Caco-2 (cell line): ENCODE measurements at regions not wholly inside any gene's neighbourhood (a gene's known extent, or its start where the extent isn't known, plus 50 kb on each side); places are given as distances from the start of the nearest gene placed in this dataset.

ENCODE experiments used
- BruUV-seq: library from RNA; stranded (reverse); fragments of 400-500 nt; replicated peaks from 2 replicates; lab custom pipeline; 2021; lab: Mats Ljungman, UMichigan
- CTCF ChIA-PET: fragments of 300-600 bp; sonication (Branson Sonifier 250); formaldehyde crosslinking; loops from one replicate; lab custom pipeline; 2022; ENCODE audit warnings: antibody characterized with exemption; lab: Charles Lee
- POLR2A ChIA-PET: fragments of 300-600 bp; sonication (Branson Sonifier 250); formaldehyde crosslinking; loops from one replicate; lab custom pipeline; 2022; ENCODE audit warnings: antibody characterized with exemption; lab: Charles Lee
- DNase-seq, 2 experiments: peaks; one replicate each; pipeline versions ENCODE4 v3.0.0 to v3.0.0-alpha.2; 2020 to 2022
- H3K27me3 ChIP-seq: replicated peaks from 2 replicates; pipeline ENCODE4 v1.6.0; 2011; ENCODE audit warnings: low read length; ENCODE audit not compliant: control insufficient read depth, insufficient read depth
- H3K36me3 ChIP-seq: 2 replicates; pipeline ENCODE4 v1.5.1; 2011; ENCODE audit warnings: low read length; ENCODE audit not compliant: control insufficient read depth, insufficient read depth
- H3K4me1 ChIP-seq: fragments of 250-450 bp; sonication (Bioruptor Pico); 2 replicates; pipeline ENCODE4 v1.5.1; 2020; ENCODE audit warnings: mild to moderate bottlenecking
- H3K4me3 ChIP-seq: 2 replicates; pipeline ENCODE4 v1.5.1; 2011; ENCODE audit warnings: low read depth, mild to moderate bottlenecking, control low read depth, low read length
- H3K9me3 ChIP-seq: fragments of 250-450 bp; sonication (Bioruptor Pico); 2 replicates; pipeline ENCODE4 v1.5.1; 2020; ENCODE audit warnings: mild to moderate bottlenecking, moderate library complexity
- H3K27ac Mint-ChIP-seq: one replicate; pipeline ENCODE4 v1.8.0; 2022; ENCODE audit warnings: mixed read lengths; ENCODE audit not compliant: unreplicated experiment
- H3K27me3 Mint-ChIP-seq: one replicate; pipeline ENCODE4 v1.8.0; 2022; ENCODE audit warnings: mixed read lengths; ENCODE audit not compliant: insufficient read depth, unreplicated experiment
- H3K36me3 Mint-ChIP-seq: one replicate; pipeline ENCODE4 v1.8.0; 2022; ENCODE audit warnings: mild to moderate bottlenecking, mixed read lengths; ENCODE audit not compliant: insufficient read depth, unreplicated experiment
- H3K4me1 Mint-ChIP-seq: one replicate; pipeline ENCODE4 v1.8.0; 2022; ENCODE audit warnings: low read depth, mixed read lengths; ENCODE audit not compliant: unreplicated experiment
- H3K4me3 Mint-ChIP-seq: one replicate; pipeline ENCODE4 v1.8.0; 2022; ENCODE audit warnings: mild to moderate bottlenecking, moderate library complexity, mixed read lengths; ENCODE audit not compliant: unreplicated experiment
- H3K9me3 Mint-ChIP-seq: one replicate; pipeline ENCODE4 v1.8.0; 2022; ENCODE audit warnings: mixed read lengths; ENCODE audit not compliant: unreplicated experiment
- CTCF ChIP-seq, 2 experiments: fragments of 200-600 bp in 1 of 2; IDR thresholded peaks; 1 replicate in 1 of 2; 2 replicates in 1 of 2; pipeline versions ENCODE4 v1.5.1 to v1.8.0; 2011 to 2022; ENCODE audit warnings: antibody characterized with exemption in 1 of 2, control low read depth in 1 of 2, inconsistent platforms in 1 of 2, low read depth in 1 of 2, low read length in 1 of 2, mild to moderate bottlenecking in 1 of 2, moderate library complexity in 1 of 2; ENCODE audit not compliant: insufficient read depth in 1 of 2, severe bottlenecking in 1 of 2, unreplicated experiment in 1 of 2
- intact Hi-C: fragments of 100-400 bp; cut with micrococcal nuclease; formaldehyde crosslinking; loops from one replicate; pipeline ENCODE4 v1.10.0; 2022; ENCODE audit not compliant: unreplicated experiment

GRCh38 chr4:140227286-140227685 lies 73.3 kb upstream of the MAML3 start:
- Histone ChIP-seq H3K27me3 (no peaks in the 10 kb centered on the region), H3K36me3 (no peaks in the 10 kb centered on the region), H3K4me3 (no peak overlapping the region), H3K4me1 (peaks cover 15% of the 10 kb centered on the region), H3K9me3 (no peaks in the 10 kb centered on the region)
- H3K27ac Mint-ChIP-seq = no peak overlapping the region
- H3K27me3 Mint-ChIP-seq = no peaks in the 10 kb centered on the region
- intact Hi-C loops = no loop called here
- H3K4me3 Mint-ChIP-seq = no peak overlapping the region
- no peaks in the 10 kb centered on the region for H3K9me3 Mint-ChIP-seq
- no peaks in the 10 kb centered on the region for H3K36me3 Mint-ChIP-seq
- BruUV-seq = no TSS peak
- POLR2A ChIA-PET = no interaction called here
- no peak for TF ChIP-seq CTCF (IDR thresholded peaks at IDR 0.05; ENCODE audit: insufficient read depth in 1 of 2, low read depth in 1 of 2, low read length in 1 of 2, severe bottlenecking in 1 of 2, unreplicated experiment in 1 of 2)
- CTCF ChIA-PET = no interaction called here
- DNase-seq = no peak
- H3K4me1 Mint-ChIP-seq = no peaks in the 10 kb centered on the region

DNA sequence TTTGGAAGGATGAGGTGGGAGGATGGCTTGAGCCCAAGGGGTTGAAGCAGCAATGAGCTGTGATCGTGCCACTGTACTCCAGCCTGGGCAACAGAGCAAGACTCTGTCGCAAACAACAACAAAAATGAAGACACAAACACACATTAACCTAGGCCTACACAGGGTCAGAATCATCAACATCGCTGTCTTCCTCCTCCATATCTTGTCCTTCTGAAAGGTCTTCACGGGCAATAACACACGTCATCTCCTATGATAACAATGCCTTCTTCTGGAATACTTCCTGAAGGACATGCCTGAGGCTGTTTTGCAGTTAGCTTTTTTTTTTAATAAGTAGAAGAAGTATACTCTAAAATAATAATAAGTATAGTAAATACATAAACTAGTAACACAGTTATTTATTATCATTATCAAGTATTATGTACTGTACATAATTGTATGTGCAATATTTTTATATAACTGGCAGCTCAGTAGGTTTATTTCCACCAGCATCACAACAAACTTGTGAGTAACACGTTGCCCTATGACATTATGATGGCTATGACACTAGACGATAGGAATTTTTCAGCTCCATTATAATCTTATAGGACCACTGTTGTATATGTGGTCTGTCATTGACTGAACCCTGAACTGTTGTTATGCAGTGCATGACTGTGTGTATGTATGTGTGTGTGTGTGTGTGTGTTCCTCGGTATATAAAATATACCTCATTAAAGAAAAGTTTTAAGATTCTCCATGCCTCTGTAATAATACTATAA lies 69.2 kb upstream of the MAML3 start:
- Mint-ChIP-seq H3K27ac (no peak overlapping the region), H3K9me3 (no peaks in the 10 kb centered on the region), H3K27me3 (no peaks in the 10 kb centered on the region), H3K36me3 (no peaks in the 10 kb centered on the region), H3K4me1 (no peaks in the 10 kb centered on the region), H3K4me3 (no peak overlapping the region)
- CTCF ChIA-PET = no interaction called here
- POLR2A ChIA-PET = no interaction called here
- no peaks in the 10 kb centered on the region for H3K9me3 ChIP-seq
- intact Hi-C loops = no loop called here
- no peaks in the 10 kb centered on the region for H3K27me3 ChIP-seq
- no peak for TF ChIP-seq CTCF (IDR thresholded peaks at IDR 0.05; ENCODE audit: insufficient read depth in 1 of 2, low read depth in 1 of 2, low read length in 1 of 2, severe bottlenecking in 1 of 2, unreplicated experiment in 1 of 2)
- no peak overlapping the region for H3K4me3 ChIP-seq
- no peaks in the 10 kb centered on the region for H3K36me3 ChIP-seq
- no TSS peak for BruUV-seq
- no peak for DNase-seq
- H3K4me1 ChIP-seq = no peaks in the 10 kb centered on the region

- Histone ChIP-seq H3K27me3 (no peaks in the 10 kb centered on the region), H3K4me3 (no peak overlapping the region), H3K36me3 (no peaks in the 10 kb centered on the region), H3K9me3 (no peaks in the 10 kb centered on the region), H3K4me1 (no peaks in the 10 kb centered on the region)
- ChIA-PET CTCF (no interaction called here), POLR2A (no interaction called here)
- no peak for DNase-seq
- TF ChIP-seq CTCF (IDR thresholded peaks at IDR 0.05; ENCODE audit: insufficient read depth in 1 of 2, low read depth in 1 of 2, low read length in 1 of 2, severe bottlenecking in 1 of 2, unreplicated experiment in 1 of 2) = no peak
- Mint-ChIP-seq H3K4me1 (no peaks in the 10 kb centered on the region), H3K4me3 (no peak overlapping the region), H3K27me3 (no peaks in the 10 kb centered on the region), H3K27ac (no peak overlapping the region), H3K36me3 (no peaks in the 10 kb centered on the region), H3K9me3 (no peaks in the 10 kb centered on the region)
- intact Hi-C loops = no loop called here
- no TSS peak for BruUV-seq
Observed at GRCh38 chr4:140222171-140222570, 68.2 kb upstream of the MAML3 start.
